ENCODE measurements at regions not wholly inside any gene's neighbourhood (a gene's known extent, or its start where the extent isn't known, plus 50 kb on each side); places are given as distances from the start of the nearest gene placed in this dataset.
"Not testable (repeated sequence)": the region's sequence is repeated elsewhere in the genome, so short reads cannot be mapped to it uniquely, and the experiment has no call there.

DNA sequence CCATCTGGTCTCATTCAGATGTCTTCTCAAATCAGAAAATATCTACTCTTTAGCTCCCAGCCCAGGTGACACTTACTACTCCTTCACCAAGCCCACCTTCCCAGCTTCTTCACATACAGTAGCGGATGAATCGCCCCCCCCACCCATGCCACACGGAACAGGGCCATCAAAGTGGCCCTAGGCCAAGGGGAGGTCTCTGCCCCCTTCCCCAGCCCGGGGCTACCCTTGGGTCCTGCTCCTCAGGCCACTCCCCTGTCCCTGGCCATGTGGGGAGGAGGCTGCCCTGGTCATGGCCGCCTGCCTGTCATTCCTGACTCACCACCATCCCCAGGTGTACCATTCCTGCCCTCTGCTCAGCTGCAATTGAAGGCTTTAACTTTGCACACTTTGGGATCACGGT, 142.8 kb downstream of the NECTIN1 start:
- no peak for DNase-seq

DNA sequence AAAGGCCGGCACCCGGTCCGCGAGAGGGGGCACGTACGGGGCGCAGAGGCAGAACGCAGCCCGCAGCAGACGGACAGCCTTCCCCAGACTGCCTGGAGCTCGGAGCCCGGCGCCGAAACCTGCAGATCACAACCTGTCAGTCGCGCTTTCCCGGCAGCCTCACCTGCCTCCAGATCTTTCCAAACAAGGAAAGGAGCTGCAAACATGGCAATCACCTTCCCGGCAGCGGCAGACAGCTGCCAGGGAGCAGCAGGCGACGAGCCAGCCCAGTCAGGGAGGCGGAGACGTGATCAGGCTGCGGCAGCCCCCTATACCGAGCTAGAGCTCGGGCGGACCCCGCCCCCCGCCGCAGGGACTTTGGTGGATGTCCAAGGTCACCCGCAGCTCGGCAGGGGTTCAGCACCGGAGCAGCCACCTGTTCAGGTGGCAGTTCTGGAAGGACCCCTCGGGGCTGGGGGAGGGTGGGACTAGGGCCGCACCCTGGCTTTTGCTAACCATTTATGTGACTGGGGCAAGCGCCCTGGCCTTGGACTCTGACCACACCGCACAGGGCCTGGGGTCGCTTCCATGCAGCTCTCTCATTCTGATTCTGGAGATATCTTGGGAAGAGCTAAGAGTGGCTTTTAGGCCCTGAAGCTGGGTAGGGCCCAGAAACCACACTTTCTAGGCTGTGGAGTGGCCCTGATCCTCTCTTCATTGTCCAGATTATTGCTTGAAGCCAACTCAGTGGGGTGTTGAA, 143.8 kb downstream of the NECTIN1 start:
- DNase-seq, result no peak

DNA sequence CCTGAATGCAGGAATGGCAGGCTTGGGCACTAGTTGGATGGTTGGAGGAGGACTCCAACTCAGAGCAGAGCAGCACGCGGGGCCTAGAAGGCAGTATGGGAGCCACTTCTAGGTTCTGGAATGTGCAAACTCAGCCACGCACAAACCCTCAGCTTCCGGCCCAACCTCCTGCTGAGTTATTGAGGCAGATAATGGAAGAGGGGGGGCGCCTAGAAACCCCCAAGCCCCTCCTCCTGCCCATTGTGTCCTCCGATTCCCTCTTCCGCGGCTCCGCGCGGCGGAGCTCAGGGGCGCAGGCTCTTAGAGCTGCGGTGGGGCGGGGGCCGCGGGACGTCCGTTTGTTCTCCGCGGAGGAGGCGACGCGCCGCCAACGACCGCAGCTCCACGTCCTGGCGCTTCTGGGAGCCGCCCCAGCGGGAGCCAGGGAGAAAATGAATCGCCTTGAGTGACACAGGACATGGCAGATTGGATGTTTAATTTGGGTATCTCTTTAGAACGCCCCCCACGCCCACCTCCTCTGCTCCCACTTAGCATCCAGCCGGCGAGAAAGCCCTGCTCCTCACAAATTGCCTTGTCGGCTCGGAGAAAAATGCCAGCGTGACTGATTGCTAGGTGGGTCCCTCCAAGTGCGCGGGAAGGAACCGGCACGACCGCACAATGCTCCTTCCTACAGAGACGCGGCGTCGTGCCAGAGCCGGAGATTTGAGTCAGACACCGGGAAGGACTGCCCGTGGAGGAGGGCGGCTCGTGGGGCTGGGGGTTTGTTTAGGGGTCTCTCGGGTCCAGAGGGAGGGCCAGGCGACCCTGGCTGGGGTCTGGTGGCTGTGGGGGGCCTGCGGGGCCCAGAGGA, 144.6 kb downstream of the NECTIN1 start:
- no peak for DNase-seq

DNA sequence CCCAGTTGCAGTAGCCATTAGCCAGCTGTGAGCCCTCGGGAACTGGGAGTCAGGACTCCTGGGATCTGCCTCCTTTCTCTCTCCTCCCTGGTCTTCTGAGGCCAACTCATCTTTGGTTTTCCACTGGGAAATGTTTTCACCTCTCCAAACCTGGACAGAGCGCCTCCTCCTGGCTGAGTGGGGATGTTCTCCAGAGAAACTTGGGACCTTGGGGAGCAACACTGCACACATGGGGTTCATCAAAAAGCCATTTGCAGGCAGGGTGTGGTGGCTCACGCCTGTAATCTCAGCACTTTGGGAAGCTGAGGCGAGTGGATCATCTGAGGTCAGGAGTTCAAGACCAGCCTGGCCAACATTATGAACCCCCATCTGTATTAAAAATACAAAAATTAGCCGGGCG, 145.4 kb downstream of the NECTIN1 start:
- DNase-seq, result no peak

DNA sequence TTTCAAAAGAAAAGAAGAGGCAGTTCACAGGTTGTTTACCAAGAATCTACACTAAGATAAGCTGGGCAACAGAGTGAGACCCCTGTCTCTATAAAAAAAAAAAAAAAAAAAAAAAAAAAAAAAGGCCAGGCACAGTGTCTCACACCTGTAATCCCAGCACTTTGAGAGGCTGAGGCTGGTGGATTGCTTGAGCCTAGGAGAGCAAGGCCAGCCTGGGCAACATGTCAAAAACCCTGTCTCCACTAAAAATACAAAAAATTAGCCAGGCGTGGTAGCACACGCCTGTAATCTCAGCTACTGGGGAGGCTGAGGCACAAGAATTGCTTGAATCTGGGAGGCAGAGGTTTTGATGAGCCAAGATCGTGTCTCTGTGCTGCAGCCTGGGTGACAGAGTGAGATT, 147.6 kb downstream of the NECTIN1 start:
- not testable (repeated sequence) for DNase-seq

DNA sequence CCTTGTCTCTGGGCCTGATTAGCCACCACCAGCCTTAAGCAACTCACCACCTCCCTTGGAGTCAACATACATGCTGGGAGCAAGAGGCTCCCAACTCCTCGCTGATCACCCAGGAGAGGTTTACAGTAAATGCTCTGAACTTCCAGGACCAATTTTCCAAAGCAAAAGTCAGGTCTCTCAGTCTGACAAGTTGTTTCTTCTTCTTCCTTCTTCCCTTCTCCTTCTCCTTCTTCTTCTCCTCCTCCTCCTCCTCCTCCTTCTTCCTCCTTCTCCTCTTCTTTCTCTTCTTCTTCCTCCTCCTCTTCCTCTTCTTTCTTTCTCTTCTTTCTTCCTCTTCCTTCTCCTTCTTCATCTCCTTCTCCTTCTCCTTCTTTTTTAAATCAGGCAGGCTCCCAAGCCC, 148.2 kb downstream of the NECTIN1 start:
- no peak for DNase-seq

DNA sequence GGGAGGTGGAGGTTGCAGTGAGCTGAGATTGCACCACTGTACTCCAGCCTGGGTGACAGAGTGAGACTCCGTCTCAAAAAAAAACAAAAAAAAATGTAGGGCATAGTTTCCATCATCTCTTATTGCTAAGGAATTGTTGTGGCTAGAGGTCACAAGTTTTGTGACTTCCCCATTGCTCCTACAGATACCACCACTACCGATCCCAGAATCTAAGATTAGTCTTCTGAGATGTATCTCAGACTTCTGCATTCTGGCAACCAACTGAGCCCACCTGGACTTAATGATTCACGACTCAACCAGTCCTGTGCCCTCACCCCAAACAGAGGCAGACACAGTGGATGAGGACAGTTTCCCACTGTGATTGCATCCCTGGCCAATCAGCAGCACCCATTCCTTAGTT, 148.9 kb downstream of the NECTIN1 start:
- no peak for DNase-seq

DNA sequence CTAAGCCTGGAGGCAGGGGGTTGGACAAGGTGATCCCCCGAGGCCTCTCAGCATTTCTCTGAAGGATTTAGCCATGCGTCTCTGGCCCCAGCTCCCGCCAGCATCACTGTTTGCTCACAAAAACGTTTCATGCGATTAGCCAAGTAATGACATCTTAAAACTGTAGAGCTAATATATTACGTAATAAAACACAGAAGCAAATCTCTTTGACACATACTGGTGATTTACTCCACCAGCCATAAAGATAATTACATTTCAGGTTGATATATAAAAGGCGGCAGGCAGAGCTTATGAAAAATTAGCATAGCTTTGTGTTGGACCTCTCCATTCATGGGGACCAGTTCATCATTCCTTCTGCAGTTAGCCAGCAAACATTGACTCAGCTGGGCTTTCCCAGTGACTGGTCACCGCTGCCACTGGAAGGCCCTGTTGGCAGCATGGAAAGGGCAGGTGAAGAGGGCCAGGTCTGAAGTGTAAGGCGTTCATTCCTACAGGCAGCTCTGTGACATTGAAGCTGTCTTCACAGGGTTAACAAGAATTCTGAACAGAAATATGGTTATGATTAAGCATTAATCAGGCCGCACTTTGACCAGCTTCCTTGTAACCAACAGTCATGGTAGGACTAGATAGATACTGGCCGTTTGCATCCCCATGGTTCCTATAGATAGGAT, 150.3 kb downstream of the NECTIN1 start:
- no peak for DNase-seq

DNA sequence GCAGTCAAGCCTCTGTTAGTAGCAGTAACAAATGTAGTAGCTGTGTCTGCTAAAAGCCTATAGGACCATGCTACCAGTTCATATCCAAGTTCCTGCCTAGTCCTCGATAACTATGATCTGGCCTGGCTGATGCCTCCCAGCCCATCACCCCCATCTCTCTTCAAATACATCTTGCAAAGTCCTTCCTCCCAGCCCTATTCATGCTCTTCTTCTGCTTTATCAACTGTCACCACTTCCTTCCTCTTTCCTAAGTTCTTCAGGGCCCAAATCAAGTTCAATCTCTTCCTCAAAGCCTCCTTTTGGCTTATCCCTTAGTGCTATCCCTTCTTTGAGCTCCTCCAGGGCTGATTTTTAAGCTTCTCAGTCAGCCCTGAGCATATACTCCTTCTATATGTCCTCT, 150.9 kb upstream of the THY1 start:
- no peak for DNase-seq

DNA sequence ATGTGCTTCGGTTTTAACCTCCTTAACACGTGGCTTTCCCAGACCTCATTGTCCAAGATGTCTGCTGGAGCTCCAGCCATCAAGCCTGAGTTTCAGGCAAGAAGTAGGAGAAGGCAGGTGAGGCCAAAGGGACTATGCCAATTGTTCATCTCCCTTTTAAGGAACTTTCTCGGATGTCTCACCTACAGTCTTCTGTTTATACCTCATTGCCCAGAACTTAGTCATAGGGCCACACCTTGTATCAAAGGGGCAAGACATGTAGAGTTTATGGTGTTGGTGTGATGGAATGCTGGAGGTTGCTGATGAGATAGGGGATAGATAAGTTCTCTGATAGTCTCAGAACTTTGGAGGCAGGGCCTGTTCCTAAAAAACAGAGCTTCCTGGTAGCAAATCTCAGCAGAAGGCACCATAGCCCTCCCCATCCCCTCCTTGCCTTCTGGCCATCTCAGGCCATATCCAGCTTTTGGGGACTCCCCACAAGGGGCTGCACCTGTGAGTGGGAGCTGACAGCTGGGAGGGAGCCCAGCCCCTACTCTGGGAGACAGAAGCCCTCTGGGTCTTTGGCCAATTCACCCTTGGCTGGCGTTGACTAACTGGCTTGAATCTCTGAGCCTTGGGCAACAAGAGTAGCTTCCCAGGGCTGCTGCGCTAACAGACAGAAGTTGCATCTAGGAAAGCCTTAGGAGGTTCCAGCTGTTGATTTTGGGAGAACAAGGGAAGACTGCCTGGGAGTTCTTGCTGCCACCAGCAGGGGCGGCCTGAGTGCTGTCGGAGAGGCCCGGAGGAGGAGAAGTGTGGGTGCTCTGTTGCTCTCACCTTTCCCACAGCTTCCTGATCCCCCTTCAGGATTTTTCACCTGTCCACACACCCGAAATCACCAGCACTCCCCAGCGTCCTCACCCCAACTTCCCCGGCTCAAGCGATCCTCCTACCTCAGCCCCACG, 149.8 kb upstream of the THY1 start:
- DNase-seq, result no peak

DNA sequence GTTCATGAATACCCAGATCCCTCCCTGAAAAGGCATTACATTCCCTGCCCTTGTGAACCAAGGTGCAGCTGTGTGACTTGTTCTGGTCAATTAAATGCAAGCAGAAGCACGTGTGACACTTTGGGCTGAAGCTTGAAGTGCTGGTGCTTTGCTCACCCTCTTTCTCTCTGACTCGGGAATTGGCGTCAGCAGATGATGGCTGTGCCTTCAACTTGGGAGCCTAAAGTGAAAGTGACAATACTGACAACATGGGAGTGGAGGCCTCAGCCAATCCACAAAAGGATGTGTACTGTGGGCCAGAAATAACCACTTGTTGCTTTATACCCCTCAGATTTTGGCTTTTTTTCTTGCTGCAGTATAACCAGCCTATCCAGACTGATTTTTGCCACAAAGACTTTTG, 148.3 kb upstream of the THY1 start:
- no peak for DNase-seq

DNA sequence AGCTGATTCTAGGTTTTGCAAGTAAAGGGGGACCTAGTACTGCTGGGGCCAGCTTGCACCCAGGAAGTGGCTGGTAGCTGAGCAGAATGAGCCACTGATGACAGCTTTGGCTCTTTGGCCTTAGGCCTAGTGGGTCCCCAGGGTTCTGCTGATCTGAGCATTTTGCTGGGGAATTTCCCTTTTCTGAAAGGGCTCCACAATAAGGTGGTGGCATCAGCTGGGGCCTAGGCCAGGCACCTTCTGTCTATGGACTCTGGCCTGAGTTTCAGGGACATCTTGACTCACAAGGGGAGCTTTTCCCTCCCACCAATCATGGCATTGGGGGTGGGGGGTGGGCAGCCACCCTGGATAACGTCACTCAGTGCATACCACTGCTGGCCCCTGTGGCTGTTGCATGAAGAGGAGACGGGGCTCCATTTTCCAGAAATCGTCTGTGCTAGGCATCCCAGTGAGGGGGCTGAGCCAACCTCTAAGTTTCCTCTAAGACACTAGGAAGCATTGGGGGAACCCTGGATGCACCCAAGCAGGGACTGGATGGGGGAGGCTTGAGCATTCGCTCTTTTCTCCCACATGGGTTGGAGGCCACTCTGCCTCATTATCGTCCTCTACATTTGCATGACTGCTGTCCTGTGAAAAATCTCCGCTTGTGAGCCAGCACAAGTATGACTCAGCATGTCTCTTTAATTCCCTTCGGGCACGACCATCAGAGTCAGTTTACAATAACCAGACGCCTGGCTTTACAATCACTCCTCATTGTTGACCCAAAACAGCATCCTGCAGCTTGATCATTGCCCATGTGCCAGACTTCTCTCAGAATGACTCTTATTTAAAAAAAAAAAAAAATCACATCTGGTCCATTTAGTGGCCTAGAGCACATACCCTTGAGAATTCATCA, 145.0 kb upstream of the THY1 start:
- no peak for DNase-seq

DNA sequence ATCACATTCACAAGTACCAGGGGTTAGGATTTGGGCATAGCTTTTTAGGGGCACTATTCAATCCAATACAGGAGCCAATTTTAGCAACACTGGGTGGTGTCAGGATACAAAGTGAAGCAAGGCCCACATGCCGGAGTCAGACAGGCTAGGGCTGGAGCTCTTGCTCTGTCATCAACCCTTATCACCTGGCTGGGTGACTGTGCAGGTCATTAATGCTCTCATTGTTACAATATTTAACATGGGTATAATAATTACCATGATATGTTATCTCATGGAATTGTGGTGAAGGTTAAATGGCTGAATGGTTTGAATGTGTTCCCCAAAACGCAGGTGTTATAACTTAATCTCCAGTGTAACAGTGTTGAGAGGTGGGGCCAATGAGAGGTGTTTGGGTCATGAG, 143.3 kb upstream of the THY1 start:
- no peak for DNase-seq

DNA sequence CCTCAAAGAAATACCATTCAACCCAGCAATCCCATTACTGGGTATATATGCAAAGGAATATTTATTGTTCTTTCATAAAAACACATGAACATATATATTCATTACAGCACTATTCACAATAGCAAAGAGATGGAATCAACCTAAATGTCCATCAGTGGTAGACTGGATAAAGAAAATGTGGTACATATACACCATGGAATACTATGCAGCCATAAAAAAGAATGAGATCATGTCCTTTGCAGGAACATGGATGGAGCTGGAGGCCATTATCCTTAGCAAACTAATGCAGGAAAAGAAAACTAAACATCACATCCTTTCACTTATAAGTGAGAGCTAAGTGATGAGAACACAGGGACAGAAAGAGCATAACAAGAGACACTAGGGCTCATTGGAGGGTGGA, 142.7 kb upstream of the THY1 start:
- not testable (repeated sequence) for DNase-seq

DNA sequence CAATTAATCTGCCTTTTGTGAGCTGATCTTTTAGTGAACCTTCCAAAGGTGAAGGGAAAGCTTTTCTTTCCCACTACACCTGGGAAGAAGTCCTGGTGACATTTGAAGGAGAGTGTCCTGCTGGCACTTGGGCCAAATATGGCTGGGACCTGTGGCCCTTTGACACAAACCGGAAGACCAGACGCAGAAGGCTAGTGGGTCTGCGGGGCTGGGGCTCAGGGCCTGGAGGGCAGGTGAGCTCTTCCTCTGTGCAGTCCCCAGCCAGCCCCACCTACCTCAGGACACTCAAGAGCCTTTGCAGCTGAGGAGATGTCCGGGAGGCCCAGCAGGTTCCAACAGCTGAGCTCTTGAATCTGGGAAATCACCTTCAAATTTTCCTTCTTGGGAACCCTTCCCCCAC, 138.0 kb upstream of the THY1 start:
- no peak for DNase-seq

DNA sequence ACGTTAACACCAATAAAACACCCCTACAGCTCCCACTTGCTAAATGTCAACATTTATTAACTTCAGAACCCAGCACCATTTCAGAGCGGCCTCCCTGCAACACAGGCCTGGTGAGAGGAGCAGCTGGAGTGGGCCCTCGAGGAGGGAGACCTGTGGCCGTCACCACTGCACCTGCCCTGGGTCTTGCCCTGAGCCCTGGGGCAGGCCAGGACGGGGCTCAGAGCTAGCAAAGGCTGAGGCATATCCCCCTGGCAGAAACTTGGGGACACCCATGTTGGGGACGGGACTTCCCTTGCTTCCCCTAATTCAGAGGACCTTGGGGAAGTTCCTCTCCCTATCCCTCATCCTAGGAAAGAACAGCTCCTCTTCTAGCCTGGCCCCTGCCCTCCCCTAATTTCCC, 137.3 kb upstream of the THY1 start:
- DNase-seq, result no peak

DNA sequence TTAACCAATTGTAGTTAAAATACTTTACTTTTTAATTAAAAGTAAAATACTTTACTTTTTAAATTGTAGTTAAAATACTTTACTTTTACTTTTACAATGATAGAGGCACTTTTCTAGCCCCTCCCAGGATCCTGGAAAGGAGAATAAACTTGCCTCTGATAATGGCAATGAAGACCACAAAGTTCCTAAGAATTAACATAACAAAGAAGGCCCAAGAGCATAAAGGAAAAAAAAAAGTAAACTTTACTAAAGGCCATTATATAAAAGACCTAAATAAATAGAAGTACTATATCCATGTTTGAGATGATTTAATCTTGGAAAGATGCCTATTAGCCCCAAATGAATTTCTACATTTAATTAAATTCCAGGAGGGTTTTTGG, 129.1 kb upstream of the THY1 start:
- no peak for DNase-seq

DNA sequence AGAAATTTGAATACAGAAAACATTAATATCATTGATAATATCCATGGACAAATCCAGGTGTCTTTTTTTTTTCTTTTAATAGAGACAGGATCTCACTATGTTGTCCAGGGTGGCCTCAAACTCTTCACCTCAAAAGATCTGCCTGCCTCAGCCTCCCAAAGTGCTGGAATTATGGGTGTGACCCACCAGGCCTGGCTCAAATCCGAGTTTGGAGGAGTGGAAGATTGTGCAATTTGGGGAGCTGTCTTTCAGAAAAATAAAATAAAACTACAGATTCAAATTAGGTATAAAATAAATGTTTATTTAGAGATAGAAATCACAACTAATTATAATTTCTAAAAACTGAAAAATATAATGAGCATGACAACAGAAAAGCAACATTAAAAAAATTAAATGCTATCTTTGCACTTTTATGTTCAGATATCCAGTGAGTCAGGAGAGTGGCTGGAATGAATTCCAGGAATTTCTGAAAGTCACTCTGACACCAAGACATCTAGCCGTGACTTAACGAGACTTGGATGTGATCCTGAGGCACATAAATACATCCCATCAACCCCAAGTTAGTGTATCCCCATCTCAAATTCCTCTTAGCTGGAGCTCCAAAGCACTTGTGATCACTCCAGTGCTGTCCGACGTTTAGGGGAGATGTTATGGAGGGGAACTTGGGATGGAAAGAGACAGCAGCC, 128.6 kb upstream of the THY1 start:
- DNase-seq, result no peak

DNA sequence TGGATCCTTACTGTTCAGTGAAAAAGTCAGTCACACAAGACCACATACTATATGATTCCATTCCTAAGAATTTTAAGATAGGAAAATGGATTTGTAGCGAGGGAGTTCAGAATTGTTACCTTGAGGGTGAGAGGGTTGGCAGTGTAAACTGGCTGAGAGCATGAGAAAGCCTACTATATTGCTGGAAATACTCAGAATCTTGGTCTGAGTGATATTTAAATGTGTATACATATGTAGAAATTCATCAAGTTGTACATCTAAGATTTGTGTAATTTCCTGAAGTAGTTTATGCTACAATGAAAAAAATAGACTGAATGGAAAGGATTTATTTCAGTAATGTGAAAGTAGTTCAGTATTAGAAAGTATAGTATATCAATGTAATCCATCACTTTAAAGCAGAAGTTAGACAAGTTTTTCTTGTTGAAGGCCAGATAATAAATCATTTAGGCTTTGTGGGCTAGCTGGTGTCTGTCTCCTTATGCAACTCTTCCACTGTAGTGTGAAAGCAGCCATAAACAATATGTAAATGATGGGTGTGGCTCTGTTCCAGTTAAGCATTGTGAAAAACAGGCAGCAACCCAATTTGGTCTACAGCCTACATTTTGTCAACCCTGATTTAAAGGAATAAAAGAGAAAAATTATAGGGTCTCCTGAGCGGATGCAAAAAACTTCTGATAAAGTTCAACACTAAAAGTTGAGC, 127.2 kb upstream of the THY1 start:
- no peak for DNase-seq

DNA sequence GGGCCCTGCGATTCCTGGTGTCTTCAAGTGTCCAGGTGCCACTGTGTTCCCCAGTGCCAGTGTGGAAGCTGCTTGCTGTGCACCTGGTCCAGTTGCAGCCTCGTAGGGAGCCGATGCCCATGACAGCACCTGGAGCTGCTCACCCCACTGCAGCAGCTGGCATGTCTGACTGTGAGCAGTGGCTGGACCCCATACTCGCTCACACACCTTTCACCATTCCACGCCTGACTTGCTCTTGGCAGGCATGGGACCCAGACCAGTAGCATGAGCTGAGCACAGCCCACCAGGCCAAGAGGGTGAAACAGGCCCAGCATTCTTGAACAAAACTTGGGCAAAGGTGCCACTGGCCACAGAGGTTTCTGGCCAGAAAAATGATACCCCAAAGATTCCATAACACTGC, 124.5 kb upstream of the THY1 start:
- DNase-seq, result no peak

Data from cerebellar nuclear complex (tissue), 1 donor.